Esophagus squamous epithelium (tissue), 5 donors: ENCODE measurements at regions not wholly inside any gene's neighbourhood (a gene's known extent, or its start where the extent isn't known, plus 50 kb on each side); places are given as distances from the start of the nearest gene placed in this dataset.

Source experiments
- DNase-seq: peaks from one replicate; lab custom pipeline; 2025; lab: John Stamatoyannopoulos, UW
- H3K27ac ChIP-seq, 4 donors: fragments of 200-600 bp; sonication (generic); one replicate each; pipeline ENCODE4 v1.5.1; 2016 to 2019; ENCODE audit warnings: mild to moderate bottlenecking in 1 of 4
- H3K27me3 ChIP-seq, 4 donors: fragments of 200-600 bp; sonication (generic); 1 replicate in 3 of 4; 2 replicates in 1 of 4; pipeline versions ENCODE4 v1.5.1 to v1.6.0; 2017 to 2021; ENCODE audit warnings: antibody characterized with exemption in 1 of 4
- H3K36me3 ChIP-seq, 3 donors: fragments of 200-600 bp; sonication (generic); one replicate each; pipeline ENCODE4 v1.5.1; 2016 to 2019
- H3K4me1 ChIP-seq, 3 donors: fragments of 200-600 bp; sonication (generic); one replicate each; pipeline ENCODE4 v1.5.1; 2017 to 2019
- H3K4me3 ChIP-seq, 4 donors: fragments of 200-600 bp; sonication (generic); 1 replicate in 3 of 4; 2 replicates in 1 of 4; pipeline ENCODE4 v1.5.1; 2016 to 2019; ENCODE audit warnings: mild to moderate bottlenecking in 2 of 4, moderate library complexity in 1 of 4
- H3K9me3 ChIP-seq, 3 donors: fragments of 200-600 bp; sonication (generic); one replicate each; pipeline ENCODE4 v1.5.1; 2016 to 2019
- CTCF ChIP-seq, 6 experiments: fragments of 450-650 bp in 4 of 6; fragments of 200-600 bp in 2 of 6; sonication (generic) in 2 of 6; IDR thresholded peaks; one replicate each; pipeline ENCODE4 v1.5.1; 2016 to 2019; ENCODE audit warnings: antibody characterized with exemption in 6 of 6, mild to moderate bottlenecking in 4 of 6, moderate library complexity in 4 of 6
- POLR2A ChIP-seq, 4 donors: fragments of 450-650 bp; IDR thresholded peaks; one replicate each; pipeline ENCODE4 v1.6.1; 2017; ENCODE audit warnings: antibody characterized with exemption in 4 of 4, mild to moderate bottlenecking in 4 of 4, moderate library complexity in 3 of 4
- WGBS, 2 donors: methylation state at CpG; one replicate each; pipeline ENCODE4 v1.1.5; 2018; 5-methylcytosine and 5-hydroxymethylcytosine counted together
- intact Hi-C: fragments of 100-400 bp; cut with DNase I; formaldehyde crosslinking; loops from one replicate; pipeline ENCODE4 v1.15.0; 2022
- donor health status: DM: yes; HTN: yes; CAD: no.

GRCh38 chr6:80467408-80467807 is 360.9 kb downstream of the BCKDHB start:
- intact Hi-C loops = no loop called here
- DNase-seq = no peak
- H3K27ac ChIP-seq = no peak overlapping the region
- no peak overlapping the region for H3K4me3 ChIP-seq
- no peaks in the 10 kb centered on the region for H3K36me3 ChIP-seq
- TF ChIP-seq CTCF (IDR thresholded peaks at IDR 0.05) (no peak), POLR2A (IDR thresholded peaks at IDR 0.05) (no peak)
- no peaks in the 10 kb centered on the region for H3K4me1 ChIP-seq
- whole genome bisulfite sequencing, 2 donors = 81 to 92% methylated on average over 2 of the region's 2 CpGs
- no peaks in the 10 kb centered on the region for H3K9me3 ChIP-seq
- H3K27me3 ChIP-seq = no peaks in the 10 kb centered on the region

DNA sequence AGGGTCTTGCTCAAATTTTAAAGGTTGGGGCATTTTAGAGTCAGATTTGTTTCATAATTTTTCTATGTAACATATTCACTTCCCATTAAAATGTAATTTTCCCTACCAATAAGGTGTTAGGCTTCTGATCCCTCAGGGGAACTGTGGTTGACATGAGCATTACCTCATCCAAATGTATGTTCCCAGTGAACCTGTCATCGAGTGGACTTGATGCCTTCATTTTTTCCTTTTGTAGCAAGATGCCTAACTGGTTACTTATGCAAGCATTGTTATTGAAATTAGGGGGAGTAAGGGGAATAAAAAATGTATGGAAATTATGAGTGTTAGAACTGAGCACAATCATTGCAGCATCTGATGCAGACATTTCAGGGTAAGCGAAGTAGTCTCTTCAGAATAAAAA is 360.5 kb downstream of the BCKDHB start:
- Histone ChIP-seq H3K4me1 (no peaks in the 10 kb centered on the region), H3K27me3 (no peaks in the 10 kb centered on the region), H3K9me3 (no peaks in the 10 kb centered on the region), H3K36me3 (no peaks in the 10 kb centered on the region), H3K27ac (no peak overlapping the region), H3K4me3 (no peak overlapping the region)
- intact Hi-C loops = no loop called here
- WGBS, 2 donors = 77 to 83% methylated on average over 2 of the region's 2 CpGs
- TF ChIP-seq POLR2A (IDR thresholded peaks at IDR 0.05) (no peak), CTCF (IDR thresholded peaks at IDR 0.05) (no peak)
- no peak for DNase-seq

GRCh38 chr6:80465513-80465912 is 359.0 kb downstream of the BCKDHB start:
- Histone ChIP-seq H3K9me3 (no peaks in the 10 kb centered on the region), H3K4me3 (no peak overlapping the region), H3K36me3 (no peaks in the 10 kb centered on the region), H3K4me1 (peaks cover 0 to 6% (median 0%) of the 10 kb centered on the region in 3 donors), H3K27me3 (no peaks in the 10 kb centered on the region), H3K27ac (no peak overlapping the region)
- no peak for DNase-seq
- intact Hi-C loops = no loop called here
- WGBS, 2 donors = 63 to 81% methylated on average over 2 of the region's 2 CpGs
- TF ChIP-seq CTCF (IDR thresholded peaks at IDR 0.05) (no peak), POLR2A (IDR thresholded peaks at IDR 0.05) (no peak)

GRCh38 chr6:80464901-80465300 is 358.4 kb downstream of the BCKDHB start:
- intact Hi-C loops = no loop called here
- TF ChIP-seq CTCF (IDR thresholded peaks at IDR 0.05) (no peak), POLR2A (IDR thresholded peaks at IDR 0.05) (no peak)
- no peak overlapping the region for H3K4me3 ChIP-seq
- H3K27me3 ChIP-seq = no peaks in the 10 kb centered on the region
- no peaks in the 10 kb centered on the region for H3K9me3 ChIP-seq
- H3K36me3 ChIP-seq = no peaks in the 10 kb centered on the region
- no peak for DNase-seq
- H3K27ac ChIP-seq = no peak overlapping the region
- peaks cover 0 to 12% (median 0%) of the 10 kb centered on the region in 3 donors for H3K4me1 ChIP-seq

DNA sequence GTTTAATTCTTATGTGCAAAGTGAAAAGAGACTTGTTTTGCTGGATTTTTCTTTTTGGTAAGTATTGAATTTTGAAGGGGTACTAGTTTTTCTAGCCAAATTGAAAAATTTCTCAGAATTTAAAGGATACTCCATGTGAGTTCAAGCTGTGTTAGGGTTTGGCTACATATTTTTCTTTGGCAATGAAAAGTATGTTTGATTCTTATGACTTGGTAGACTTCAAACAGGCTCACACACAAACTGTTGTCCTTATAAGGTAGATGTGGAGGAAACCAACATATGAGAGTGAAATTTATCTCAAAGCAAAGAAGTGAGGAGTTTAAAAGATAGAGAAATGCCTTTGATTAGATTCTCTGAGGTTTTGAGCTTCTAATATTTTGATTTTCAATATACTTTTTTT is 356.7 kb downstream of the BCKDHB start:
- intact Hi-C loops = no loop called here
- H3K36me3 ChIP-seq = no peaks in the 10 kb centered on the region
- H3K4me1 ChIP-seq = peaks cover 0 to 21% (median 1%) of the 10 kb centered on the region in 3 donors
- no peak for DNase-seq
- TF ChIP-seq CTCF (IDR thresholded peaks at IDR 0.05) = no peak
- no peak for TF ChIP-seq POLR2A (IDR thresholded peaks at IDR 0.05)
- H3K9me3 ChIP-seq = no peaks in the 10 kb centered on the region
- H3K4me3 ChIP-seq = no peak overlapping the region
- no peak overlapping the region for H3K27ac ChIP-seq
- H3K27me3 ChIP-seq = no peaks in the 10 kb centered on the region
